Panc1 (cell line): ENCODE measurements at regions not wholly inside any gene's neighbourhood (a gene's known extent, or its start where the extent isn't known, plus 50 kb on each side); places are given as distances from the start of the nearest gene placed in this dataset.

Source experiments
- ATAC-seq: fragments of 200-7000 bp; cut with Tn5 transposase; 2 replicates; pipeline ENCODE4 v1.9.1; 2020; ENCODE audit warnings: mild to moderate bottlenecking, moderate library complexity
- BruUV-seq: library from RNA; stranded (reverse); fragments of 400-500 nt; replicated peaks from 2 replicates; lab custom pipeline; 2021; lab: Mats Ljungman, UMichigan
- CTCF ChIA-PET: fragments of 300-600 bp; sonication (Branson Sonifier 250); formaldehyde crosslinking; loops from one replicate; lab custom pipeline; 2022; ENCODE audit warnings: antibody characterized with exemption; lab: Charles Lee
- POLR2A ChIA-PET: fragments of 300-600 bp; sonication (Branson Sonifier 250); formaldehyde crosslinking; loops from one replicate; lab custom pipeline; 2022; ENCODE audit warnings: antibody characterized with exemption; lab: Charles Lee
- DNase-seq: peaks from one replicate; pipeline ENCODE4 v3.0.0-alpha.2; 2010; ENCODE audit warnings: low read depth, low spot score
- H3K27ac ChIP-seq: 2 replicates; pipeline ENCODE4 v1.5.1; 2011; ENCODE audit warnings: mild to moderate bottlenecking, low read length, inconsistent platforms
- H3K27me3 ChIP-seq: fragments of 200-500 bp; sonication (Bioruptor generic); 2 replicates; pipeline ENCODE4 v1.6.0; 2014; ENCODE audit warnings: low read length, inconsistent platforms; ENCODE audit not compliant: control insufficient read depth, insufficient read depth
- H3K36me3 ChIP-seq: fragments of 200-500 bp; sonication (Bioruptor generic); 2 replicates; pipeline ENCODE4 v1.5.1; 2014; ENCODE audit warnings: inconsistent platforms, mild to moderate bottlenecking, low read length, moderate library complexity; ENCODE audit not compliant: control insufficient read depth, insufficient read depth
- H3K4me1 ChIP-seq: 2 replicates; pipeline ENCODE4 v1.5.1; 2011; ENCODE audit warnings: inconsistent platforms, mild to moderate bottlenecking, low read length, moderate library complexity; ENCODE audit not compliant: control insufficient read depth, insufficient read depth
- H3K4me3 ChIP-seq, 2 experiments: 2 replicates each; pipeline ENCODE4 v1.5.1; 2011 to 2012; ENCODE audit warnings: low read depth in 2 of 2, low read length in 2 of 2, mild to moderate bottlenecking in 2 of 2, inconsistent platforms in 1 of 2, moderate library complexity in 1 of 2
- H3K9me3 ChIP-seq: fragments of 200-500 bp; sonication (Bioruptor generic); 2 replicates; pipeline ENCODE4 v1.5.1; 2014; ENCODE audit warnings: low read depth, mild to moderate bottlenecking, inconsistent platforms, low read length, moderate library complexity; ENCODE audit not compliant: control insufficient read depth, insufficient read depth
- CTCF ChIP-seq: fragments of 450-650 bp; IDR thresholded peaks from 2 replicates; pipeline ENCODE4 v1.5.1; 2017; ENCODE audit warnings: mild to moderate bottlenecking
- POLR2AphosphoS5 ChIP-seq: IDR thresholded peaks from 2 replicates; pipeline ENCODE4 v1.6.1; 2012; ENCODE audit warnings: mild to moderate bottlenecking, low read depth, low read length, moderate library complexity
- REST ChIP-seq, 2 experiments: IDR thresholded peaks; 2 replicates each; pipeline ENCODE4 v1.6.1; 2011 to 2012; ENCODE audit warnings: low read depth in 2 of 2, control low read depth in 1 of 2, low read length in 1 of 2, mild to moderate bottlenecking in 1 of 2, moderate library complexity in 1 of 2; ENCODE audit not compliant: insufficient read depth in 1 of 2
- SIN3A ChIP-seq: IDR thresholded peaks from 2 replicates; pipeline ENCODE4 v1.6.1; 2012; ENCODE audit warnings: low read depth, mild to moderate bottlenecking, low read length, moderate library complexity, borderline replicate concordance; ENCODE audit not compliant: insufficient read depth
- TCF7L2 ChIP-seq: IDR thresholded peaks from 2 replicates; pipeline ENCODE4 v1.6.1; 2011; ENCODE audit warnings: mild to moderate bottlenecking, low read depth, low read length, inconsistent platforms
- in situ Hi-C: cut with HindIII; loops from 2 replicates; pipeline ENCODE4 v1.10.0; 2016; ENCODE audit warnings: low sequenced_read_pairs, low pct_unique_long_range_greater_than_20kb
- intact Hi-C: fragments of 100-400 bp; cut with micrococcal nuclease; formaldehyde crosslinking; loops from one replicate; pipeline ENCODE4 v1.10.0; 2022; ENCODE audit not compliant: unreplicated experiment

- in situ Hi-C loops (no loop called here), intact Hi-C loops (no loop called here)
- no peaks in the 10 kb centered on the region for H3K36me3 ChIP-seq
- ChIA-PET POLR2A (no interaction called here), CTCF (no interaction called here)
- no peaks in the 10 kb centered on the region for H3K27me3 ChIP-seq
- H3K27ac ChIP-seq: no peak overlapping the region
- no peak for TF ChIP-seq POLR2AphosphoS5
- TF ChIP-seq SIN3A: no peak
- TF ChIP-seq CTCF: no peak
- no peak for TF ChIP-seq REST (IDR thresholded peaks at IDR 0.05; ENCODE audit: insufficient read depth in 1 of 2, low read depth in 2 of 2, low read length in 1 of 2)
- TF ChIP-seq TCF7L2: no peak
- no TSS peak for BruUV-seq
- H3K9me3 ChIP-seq: no peaks in the 10 kb centered on the region
- H3K4me1 ChIP-seq: no peaks in the 10 kb centered on the region
- H3K4me3 ChIP-seq: no peak overlapping the region
- no peak for ATAC-seq
- no peak for DNase-seq
Measured at GRCh38 chr15:62558640-62559380, 393.7 kb upstream of the C2CD4B start.

GRCh38 chr15:62559381-62559733 is 394.3 kb upstream of the C2CD4B start:
- ChIA-PET POLR2A (no interaction called here), CTCF (no interaction called here)
- no TSS peak for BruUV-seq
- intact Hi-C loops (no loop called here), in situ Hi-C loops (no loop called here)
- no peaks in the 10 kb centered on the region for H3K4me1 ChIP-seq
- H3K9me3 ChIP-seq: no peaks in the 10 kb centered on the region
- DNase-seq (no peak), ATAC-seq (no peak)
- no peak overlapping the region for H3K27ac ChIP-seq
- no peaks in the 10 kb centered on the region for H3K36me3 ChIP-seq
- H3K4me3 ChIP-seq: no peak overlapping the region
- TF ChIP-seq REST (IDR thresholded peaks at IDR 0.05; ENCODE audit: insufficient read depth in 1 of 2, low read depth in 2 of 2, low read length in 1 of 2) (no peak), POLR2AphosphoS5 (no peak), CTCF (no peak), TCF7L2 (no peak), SIN3A (no peak)
- H3K27me3 ChIP-seq: no peaks in the 10 kb centered on the region
